ENCODE measurements at regions not wholly inside any gene's neighbourhood (a gene's known extent, or its start where the extent isn't known, plus 50 kb on each side); places are given as distances from the start of the nearest gene placed in this dataset.

DNA sequence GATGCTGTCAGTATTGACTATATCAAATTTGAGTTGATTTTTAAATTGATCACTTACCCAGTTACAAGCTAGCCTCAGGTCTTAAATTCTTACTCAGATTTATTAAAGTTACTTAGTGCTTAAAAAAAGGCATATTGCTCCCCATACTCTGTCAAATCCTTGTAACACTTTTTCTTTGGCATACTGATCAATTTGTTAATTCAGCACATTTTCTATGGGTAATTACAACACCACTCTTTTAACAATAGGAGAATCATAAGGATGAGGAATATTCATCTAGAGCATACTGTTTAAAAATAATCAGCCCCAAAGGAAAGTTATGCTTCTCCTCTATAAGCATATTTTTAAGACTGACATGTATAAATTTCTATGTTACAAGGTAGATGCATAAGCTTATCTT, 482.5 kb downstream of the PABPC4L start:
- POLR2A ChIA-PET, result no interaction called here
- H3K9me3 Mint-ChIP-seq, result peaks cover 2% of the 10 kb centered on the region
- H3K4me1 Mint-ChIP-seq, result no peaks in the 10 kb centered on the region
- DNase-seq, result no peak
- H3K36me3 Mint-ChIP-seq (ENCODE audit: low read depth), result no peaks in the 10 kb centered on the region
- no peaks in the 10 kb centered on the region for H3K27me3 Mint-ChIP-seq
- no peak overlapping the region for H3K27ac Mint-ChIP-seq
- CTCF ChIA-PET, result no interaction called here
- no peak overlapping the region for H3K4me3 Mint-ChIP-seq

GRCh38 chr4:133714211-133714610, 487.4 kb downstream of the PABPC4L start:
- no peaks in the 10 kb centered on the region for H3K36me3 Mint-ChIP-seq (ENCODE audit: low read depth)
- no peaks in the 10 kb centered on the region for H3K27me3 Mint-ChIP-seq
- no peak overlapping the region for H3K27ac Mint-ChIP-seq
- ChIA-PET POLR2A (no interaction called here), CTCF (no interaction called here)
- H3K4me3 Mint-ChIP-seq, result no peak overlapping the region
- DNase-seq, result no peak
- peaks cover 3% of the 10 kb centered on the region for H3K9me3 Mint-ChIP-seq
- no peaks in the 10 kb centered on the region for H3K4me1 Mint-ChIP-seq

- no peak for DNase-seq
- no peaks in the 10 kb centered on the region for H3K4me1 Mint-ChIP-seq
- no peak overlapping the region for H3K4me3 Mint-ChIP-seq
- no peak overlapping the region for H3K27ac Mint-ChIP-seq
- H3K9me3 Mint-ChIP-seq, result peaks cover 7% of the 10 kb centered on the region
- POLR2A ChIA-PET, result no interaction called here
- no peaks in the 10 kb centered on the region for H3K27me3 Mint-ChIP-seq
- no peaks in the 10 kb centered on the region for H3K36me3 Mint-ChIP-seq (ENCODE audit: low read depth)
- CTCF ChIA-PET, result no interaction called here
Observed at GRCh38 chr4:133713340-133713739, 488.2 kb downstream of the PABPC4L start.

- no peaks in the 10 kb centered on the region for H3K27me3 Mint-ChIP-seq
Observed at GRCh38 chr4:133711817-133712216, 489.8 kb downstream of the PABPC4L start.

GRCh38 chr4:133694416-133694815, 507.2 kb downstream of the PABPC4L start:
- Mint-ChIP-seq H3K4me1 (no peaks in the 10 kb centered on the region), H3K4me3 (no peak overlapping the region), H3K27me3 (no peaks in the 10 kb centered on the region), H3K36me3 (ENCODE audit: low read depth) (no peaks in the 10 kb centered on the region), H3K9me3 (peaks cover 8% of the 10 kb centered on the region), H3K27ac (no peak overlapping the region)
- no peak for DNase-seq
- ChIA-PET CTCF (no interaction called here), POLR2A (no interaction called here)

More at GRCh38 chr4:133711817-133712216, 489.8 kb downstream of the PABPC4L start:
- POLR2A ChIA-PET, result no interaction called here
- DNase-seq, result no peak
- H3K27ac Mint-ChIP-seq, result no peak overlapping the region
- no peaks in the 10 kb centered on the region for H3K4me1 Mint-ChIP-seq
- no peaks in the 10 kb centered on the region for H3K36me3 Mint-ChIP-seq (ENCODE audit: low read depth)
- H3K9me3 Mint-ChIP-seq, result peaks cover 7% of the 10 kb centered on the region
- CTCF ChIA-PET, result no interaction called here
- no peak overlapping the region for H3K4me3 Mint-ChIP-seq

DNA sequence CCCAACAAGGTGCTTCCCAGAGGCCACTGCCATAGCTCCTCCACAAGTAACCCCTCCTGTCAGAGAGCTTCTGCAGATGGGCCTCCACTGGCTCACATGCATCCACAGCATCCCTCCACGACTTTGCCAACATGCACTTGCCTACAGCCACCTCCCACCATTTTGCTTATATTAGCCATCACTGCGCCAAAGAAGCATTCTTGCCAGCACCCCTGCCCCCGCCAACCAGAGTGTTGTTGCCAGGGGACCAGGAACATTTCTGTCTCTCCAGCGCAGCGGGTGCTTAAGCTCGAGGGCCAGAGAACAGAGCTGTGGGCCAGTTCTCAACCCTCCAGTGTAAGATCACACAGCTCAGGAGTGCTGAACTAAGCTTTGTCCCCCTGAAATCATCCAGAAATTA, 517.6 kb downstream of the PABPC4L start:
- H3K36me3 Mint-ChIP-seq (ENCODE audit: low read depth), result no peaks in the 10 kb centered on the region
- H3K27me3 Mint-ChIP-seq, result no peaks in the 10 kb centered on the region
- peaks cover 7% of the 10 kb centered on the region for H3K9me3 Mint-ChIP-seq
- no peak overlapping the region for H3K4me3 Mint-ChIP-seq
- DNase-seq, result no peak
- H3K27ac Mint-ChIP-seq, result no peak overlapping the region
- ChIA-PET CTCF (no interaction called here), POLR2A (no interaction called here)
- H3K4me1 Mint-ChIP-seq, result no peaks in the 10 kb centered on the region

- CTCF ChIA-PET, result no interaction called here
Observed at GRCh38 chr4:133668061-133668851, 519.2 kb downstream of the PCDH10 start.

DNA sequence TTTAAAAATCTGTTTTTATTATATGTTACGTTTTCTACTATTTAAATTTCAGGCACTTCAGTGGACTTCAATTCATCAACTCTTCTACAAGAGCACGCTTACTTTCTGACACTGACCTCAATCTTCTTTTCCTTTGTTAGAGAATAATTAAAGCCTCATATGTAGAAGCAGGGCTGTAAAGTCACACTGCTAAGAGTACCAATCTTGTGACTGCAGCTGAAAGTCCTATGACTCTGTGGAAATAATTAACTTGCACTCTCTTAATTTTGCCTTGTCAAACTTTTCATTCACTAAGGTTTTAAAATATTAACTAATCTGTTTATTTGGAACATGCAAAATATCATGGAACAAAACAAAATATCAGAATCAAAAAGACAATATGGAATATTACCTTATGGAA, 498.1 kb downstream of the PCDH10 start:
- Mint-ChIP-seq H3K9me3 (peaks cover 2% of the 10 kb centered on the region), H3K4me3 (no peak overlapping the region), H3K27me3 (no peaks in the 10 kb centered on the region), H3K27ac (no peak overlapping the region), H3K36me3 (ENCODE audit: low read depth) (no peaks in the 10 kb centered on the region), H3K4me1 (no peaks in the 10 kb centered on the region)
- CTCF ChIA-PET, result no interaction called here
- no peak for DNase-seq
- POLR2A ChIA-PET, result no interaction called here

More at GRCh38 chr4:133668061-133668851, 519.2 kb downstream of the PCDH10 start:
- no peak for DNase-seq
- H3K27ac Mint-ChIP-seq, result no peak overlapping the region
- H3K4me3 Mint-ChIP-seq, result no peak overlapping the region
- H3K4me1 Mint-ChIP-seq, result no peaks in the 10 kb centered on the region
- H3K9me3 Mint-ChIP-seq, result no peaks in the 10 kb centered on the region
- H3K27me3 Mint-ChIP-seq, result no peaks in the 10 kb centered on the region
- no peaks in the 10 kb centered on the region for H3K36me3 Mint-ChIP-seq (ENCODE audit: low read depth)
- POLR2A ChIA-PET, result no interaction called here

GRCh38 chr4:133641191-133641590, 492.1 kb downstream of the PCDH10 start:
- H3K4me3 Mint-ChIP-seq, result no peak overlapping the region
- no peaks in the 10 kb centered on the region for H3K9me3 Mint-ChIP-seq
- CTCF ChIA-PET, result no interaction called here
- DNase-seq, result no peak
- POLR2A ChIA-PET, result no interaction called here
- no peak overlapping the region for H3K27ac Mint-ChIP-seq
- H3K27me3 Mint-ChIP-seq, result no peaks in the 10 kb centered on the region
- no peaks in the 10 kb centered on the region for H3K36me3 Mint-ChIP-seq (ENCODE audit: low read depth)
- no peaks in the 10 kb centered on the region for H3K4me1 Mint-ChIP-seq

DNA sequence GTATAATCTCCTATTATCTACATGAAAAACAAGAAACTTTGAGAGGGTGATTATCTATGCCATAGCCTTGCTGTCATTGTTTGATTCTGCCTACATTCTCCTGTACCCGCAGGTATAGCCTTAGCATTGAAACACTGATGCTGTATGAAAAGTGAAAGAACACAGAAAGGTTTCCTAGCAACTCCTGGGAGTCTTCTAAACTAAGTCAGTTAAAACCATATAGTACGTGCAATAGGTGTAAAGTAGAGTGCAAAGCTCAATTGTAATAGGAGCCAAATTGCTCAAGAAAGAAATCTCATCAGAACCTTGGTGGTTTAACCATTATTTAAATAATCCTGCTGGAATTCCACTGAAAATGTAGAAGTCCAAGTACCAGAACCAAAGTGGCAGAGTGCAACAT, 489.7 kb downstream of the PCDH10 start:
- H3K36me3 Mint-ChIP-seq (ENCODE audit: low read depth), result no peaks in the 10 kb centered on the region
- DNase-seq, result no peak
- no peaks in the 10 kb centered on the region for H3K27me3 Mint-ChIP-seq
- H3K27ac Mint-ChIP-seq, result no peak overlapping the region
- CTCF ChIA-PET, result no interaction called here
- H3K9me3 Mint-ChIP-seq, result no peaks in the 10 kb centered on the region
- no peaks in the 10 kb centered on the region for H3K4me1 Mint-ChIP-seq
- POLR2A ChIA-PET, result no interaction called here
- no peak overlapping the region for H3K4me3 Mint-ChIP-seq

DNA sequence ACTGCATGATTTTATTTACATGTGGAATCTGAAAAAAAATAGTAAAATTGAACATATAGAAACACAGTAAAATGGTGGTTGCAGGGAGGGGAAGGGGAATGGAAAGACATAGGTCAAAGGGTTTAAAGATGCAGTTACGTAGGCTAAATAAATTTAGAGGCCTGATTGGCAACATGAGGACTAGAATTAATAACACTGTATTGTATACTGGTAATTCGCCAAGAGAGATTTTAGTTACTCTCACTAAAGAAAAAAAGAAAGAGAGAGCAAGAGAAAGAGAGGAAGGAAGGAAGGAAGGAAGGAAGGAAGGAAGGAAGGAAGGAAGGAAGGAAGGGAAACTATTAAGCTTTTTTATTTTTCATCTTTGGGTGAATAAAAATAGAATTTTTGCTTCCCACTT, 488.1 kb downstream of the PCDH10 start:
- H3K9me3 Mint-ChIP-seq, result no peaks in the 10 kb centered on the region

DNA sequence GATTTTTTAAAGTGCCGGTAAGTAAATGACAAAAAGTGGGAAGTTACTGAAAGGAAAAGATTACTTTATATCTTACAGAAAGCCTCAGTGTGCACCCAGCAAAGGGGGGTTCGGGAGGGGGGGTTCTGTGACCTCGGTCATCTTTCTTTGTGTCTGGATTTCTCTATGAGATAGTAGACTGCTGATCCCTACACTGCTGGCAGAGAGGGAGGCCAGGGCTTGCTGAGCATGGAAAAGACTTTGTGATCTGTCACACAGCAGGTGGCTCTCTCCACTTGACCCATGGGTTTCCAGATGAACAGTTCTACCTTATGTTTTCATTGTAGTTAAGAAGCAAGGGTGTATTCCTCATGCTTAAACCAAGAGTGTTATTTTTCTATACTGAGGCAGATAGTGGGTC, 475.6 kb downstream of the PCDH10 start:
- Mint-ChIP-seq H3K27ac (no peak overlapping the region), H3K36me3 (ENCODE audit: low read depth) (no peaks in the 10 kb centered on the region), H3K27me3 (no peaks in the 10 kb centered on the region), H3K9me3 (peaks cover 4% of the 10 kb centered on the region), H3K4me1 (no peaks in the 10 kb centered on the region), H3K4me3 (no peak overlapping the region)
- no peak for DNase-seq
- CTCF ChIA-PET, result no interaction called here
- POLR2A ChIA-PET, result no interaction called here

More for the DNA sequence above, 488.1 kb downstream of the PCDH10 start:
- no peaks in the 10 kb centered on the region for H3K36me3 Mint-ChIP-seq (ENCODE audit: low read depth)
- no peak for DNase-seq
- no peaks in the 10 kb centered on the region for H3K27me3 Mint-ChIP-seq
- ChIA-PET CTCF (no interaction called here), POLR2A (no interaction called here)
- H3K27ac Mint-ChIP-seq, result no peak overlapping the region
- no peaks in the 10 kb centered on the region for H3K4me1 Mint-ChIP-seq
- no peak overlapping the region for H3K4me3 Mint-ChIP-seq

GRCh38 chr4:133623847-133624246, 474.8 kb downstream of the PCDH10 start:
- H3K27ac Mint-ChIP-seq, result no peak overlapping the region
- no peaks in the 10 kb centered on the region for H3K36me3 Mint-ChIP-seq (ENCODE audit: low read depth)
- ChIA-PET CTCF (no interaction called here), POLR2A (no interaction called here)
- peaks cover 3% of the 10 kb centered on the region for H3K9me3 Mint-ChIP-seq
- no peaks in the 10 kb centered on the region for H3K27me3 Mint-ChIP-seq
- no peak for DNase-seq
- H3K4me3 Mint-ChIP-seq, result no peak overlapping the region
- H3K4me1 Mint-ChIP-seq, result no peaks in the 10 kb centered on the region

- POLR2A ChIA-PET, result no interaction called here
- H3K36me3 Mint-ChIP-seq (ENCODE audit: low read depth), result no peaks in the 10 kb centered on the region
- DNase-seq, result no peak
- peaks cover 3% of the 10 kb centered on the region for H3K9me3 Mint-ChIP-seq
- CTCF ChIA-PET, result no interaction called here
- no peak overlapping the region for H3K4me3 Mint-ChIP-seq
- H3K27ac Mint-ChIP-seq, result no peak overlapping the region
- no peaks in the 10 kb centered on the region for H3K4me1 Mint-ChIP-seq
- H3K27me3 Mint-ChIP-seq, result no peaks in the 10 kb centered on the region
Observed at GRCh38 chr4:133621628-133622027, 472.5 kb downstream of the PCDH10 start.

All from activated CD4-positive, alpha-beta memory T cell treated with anti-CD3 and anti-CD28 coated beads, Interleukin-2, amount 10 ng/mL, durations not matched to agents 7 days and 5 days (primary cell).